HG03135 (cell line): ENCODE measurements at regions not wholly inside any gene's neighbourhood (a gene's known extent, or its start where the extent isn't known, plus 50 kb on each side); places are given as distances from the start of the nearest gene placed in this dataset.
"Not testable (repeated sequence)": the region's sequence is repeated elsewhere in the genome, so short reads cannot be mapped to it uniquely, and the experiment has no call there.

Experiments used
- ATAC-seq: cut with Tn5 transposase; IDR thresholded peaks from one replicate; pipeline ENCODE4 v1.9.1; 2021; ENCODE audit warnings: mild to moderate bottlenecking, moderate library complexity; ENCODE audit not compliant: unreplicated experiment

- no peak for ATAC-seq
Observed at GRCh38 chr3:104165866-104166265, 1200.8 kb upstream of the ALCAM start.

DNA sequence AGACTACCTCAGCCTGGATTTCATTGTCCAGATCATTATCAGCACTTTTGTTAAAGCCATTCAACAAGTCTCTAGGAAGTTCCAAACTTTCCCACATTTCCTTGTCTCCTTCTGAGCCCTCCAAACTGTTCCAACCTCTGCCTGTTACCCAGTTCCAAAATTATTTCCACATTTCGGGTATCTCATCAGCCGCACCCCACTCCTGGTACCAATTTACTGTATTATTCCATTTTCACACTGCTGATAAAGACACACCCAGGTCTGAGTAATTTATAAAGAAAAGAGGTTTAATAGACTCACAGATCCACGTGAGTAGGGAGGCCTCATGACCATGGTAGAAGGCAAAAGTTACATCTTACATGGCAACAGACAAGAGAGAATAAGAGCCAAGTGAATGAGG is 1198.3 kb upstream of the ALCAM start:
- no peak for ATAC-seq

DNA sequence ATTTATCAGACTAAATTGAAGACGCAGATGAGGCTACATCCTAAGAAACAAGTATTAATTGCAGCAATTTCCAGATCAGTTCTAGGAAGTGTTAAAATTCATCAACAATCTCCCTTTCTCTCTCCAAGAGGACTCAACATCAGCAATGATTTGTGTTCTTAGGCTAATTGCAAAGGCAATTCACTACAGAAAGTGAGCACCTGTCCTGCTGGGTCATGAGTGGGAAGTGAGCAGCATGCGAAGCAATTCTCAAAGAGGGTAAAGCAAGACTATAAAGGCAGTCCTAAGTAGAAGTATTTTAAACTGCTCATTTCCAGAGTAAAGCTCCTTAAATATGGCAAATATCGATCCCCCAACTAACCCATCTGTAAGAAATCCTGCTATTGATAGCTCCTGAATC is 1191.0 kb upstream of the ALCAM start:
- no peak for ATAC-seq

DNA sequence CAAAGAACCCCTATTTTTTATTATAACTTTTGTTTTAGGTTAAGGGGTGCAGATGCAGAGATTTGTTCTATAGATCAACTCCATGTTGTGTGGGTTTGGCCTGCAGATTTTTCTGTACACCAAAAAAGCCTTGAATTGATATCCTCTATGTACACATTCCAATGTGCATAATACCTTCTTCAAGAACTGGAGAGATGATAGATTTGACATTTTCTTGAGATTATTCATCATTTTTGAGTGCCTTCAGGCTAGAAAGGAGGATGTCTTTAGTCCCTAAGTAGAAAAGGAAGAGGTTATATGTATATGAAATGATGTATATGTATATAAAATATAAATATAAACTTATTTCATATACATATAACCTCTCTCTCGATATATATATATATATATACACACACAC is 1190.0 kb upstream of the ALCAM start:
- no peak for ATAC-seq

GRCh38 chr3:104178680-104179079 is 1188.0 kb upstream of the ALCAM start:
- no peak for ATAC-seq

GRCh38 chr3:104180906-104181305 is 1185.8 kb upstream of the ALCAM start:
- ATAC-seq, result no peak

GRCh38 chr3:104190681-104191080 is 1176.0 kb upstream of the ALCAM start:
- no peak for ATAC-seq

DNA sequence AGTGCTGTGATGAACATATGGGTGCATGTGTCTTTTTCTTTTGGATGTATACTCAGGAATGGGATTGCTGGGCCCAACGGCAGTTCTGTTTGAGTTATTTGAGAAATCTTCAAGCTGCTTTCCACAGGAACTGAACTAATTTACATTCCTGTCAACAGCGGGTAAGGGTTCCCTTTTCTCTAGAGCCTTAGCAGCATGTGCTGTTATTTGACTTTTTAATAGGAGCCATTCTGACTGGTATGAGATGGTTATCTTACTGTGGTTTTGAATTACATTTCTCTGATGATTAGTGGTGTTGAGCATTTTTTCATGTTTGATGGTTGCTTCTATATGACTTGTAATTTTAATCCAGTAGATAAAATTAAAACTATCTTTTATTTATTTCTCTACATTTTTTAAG is 1168.6 kb upstream of the ALCAM start:
- no peak for ATAC-seq

GRCh38 chr3:104206925-104207324 is 1159.8 kb upstream of the ALCAM start:
- ATAC-seq, result no peak

- no peak for ATAC-seq
Observed at GRCh38 chr3:104214277-104214676, 1152.4 kb upstream of the ALCAM start.

DNA sequence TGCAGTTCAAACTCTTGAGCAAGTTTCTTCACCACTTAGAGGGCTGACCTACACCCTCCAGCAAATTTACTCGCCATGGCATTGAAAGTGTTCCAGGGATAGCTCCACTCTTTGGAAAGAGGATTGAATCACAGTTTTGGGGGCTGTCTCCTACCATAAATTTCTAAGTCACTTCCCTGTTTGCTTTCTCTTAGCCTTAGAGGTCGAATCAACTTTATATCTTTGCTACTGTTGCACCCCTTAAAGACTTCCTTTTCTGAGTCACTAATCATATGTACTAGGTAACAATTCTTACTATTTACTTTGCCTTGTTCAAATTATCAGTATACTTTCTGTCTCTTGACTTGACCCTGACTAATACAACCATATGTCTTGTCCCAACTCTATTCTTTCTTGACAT is 1151.8 kb upstream of the ALCAM start:
- no peak for ATAC-seq

DNA sequence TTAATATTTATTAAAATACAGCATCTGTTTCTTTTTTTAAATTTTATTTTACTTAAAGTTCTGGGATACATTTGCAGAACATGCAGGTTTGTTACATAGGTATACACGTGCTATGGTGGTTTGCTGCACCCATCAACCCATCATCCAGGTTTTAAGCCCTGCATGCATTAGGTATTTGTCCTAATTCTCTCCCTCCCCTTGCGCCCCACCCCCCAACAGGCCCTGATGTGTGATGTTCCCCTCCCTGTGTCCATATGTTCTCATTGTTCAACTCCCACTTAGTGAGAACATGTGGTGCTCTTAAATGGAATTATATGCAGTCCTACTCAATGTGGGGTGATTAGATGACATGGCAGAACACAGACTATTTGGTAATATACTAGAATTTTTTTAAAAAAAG is 1147.7 kb upstream of the ALCAM start:
- not testable (repeated sequence) for ATAC-seq

DNA sequence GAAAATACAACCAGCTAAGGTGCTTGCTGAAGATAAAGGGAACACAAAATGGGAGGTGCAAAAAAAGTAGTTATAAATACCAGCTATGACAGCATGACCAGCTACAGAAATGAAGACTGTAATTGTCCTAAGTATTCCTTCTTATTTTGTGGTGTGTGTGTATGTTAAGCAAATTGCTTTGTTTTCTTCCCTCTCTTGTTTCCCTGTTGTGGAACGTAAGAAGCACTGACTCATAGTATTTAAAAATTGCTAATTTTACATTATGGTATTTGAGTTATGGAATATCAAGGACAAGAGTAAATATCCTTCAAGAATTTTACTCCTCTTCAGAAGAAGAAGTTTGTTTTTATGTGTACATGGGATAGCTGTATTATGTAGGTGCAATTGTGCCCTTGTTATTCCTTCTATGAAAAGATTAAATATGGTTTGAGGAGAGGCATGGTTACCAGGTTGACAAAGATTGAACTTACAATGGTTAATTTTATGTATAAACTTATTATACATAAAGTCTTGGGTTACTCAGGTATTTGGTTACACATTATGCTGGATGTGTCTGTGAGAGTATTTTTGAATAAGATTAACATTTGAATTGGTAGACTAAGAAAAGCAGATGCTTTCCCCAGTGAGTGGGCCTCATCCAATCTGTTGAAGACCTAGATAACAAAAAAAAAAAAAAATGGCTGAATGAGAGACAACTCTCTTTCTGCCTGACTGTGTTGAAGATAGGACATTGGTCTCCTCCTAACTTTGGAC is 1132.1 kb upstream of the ALCAM start:
- no peak for ATAC-seq

DNA sequence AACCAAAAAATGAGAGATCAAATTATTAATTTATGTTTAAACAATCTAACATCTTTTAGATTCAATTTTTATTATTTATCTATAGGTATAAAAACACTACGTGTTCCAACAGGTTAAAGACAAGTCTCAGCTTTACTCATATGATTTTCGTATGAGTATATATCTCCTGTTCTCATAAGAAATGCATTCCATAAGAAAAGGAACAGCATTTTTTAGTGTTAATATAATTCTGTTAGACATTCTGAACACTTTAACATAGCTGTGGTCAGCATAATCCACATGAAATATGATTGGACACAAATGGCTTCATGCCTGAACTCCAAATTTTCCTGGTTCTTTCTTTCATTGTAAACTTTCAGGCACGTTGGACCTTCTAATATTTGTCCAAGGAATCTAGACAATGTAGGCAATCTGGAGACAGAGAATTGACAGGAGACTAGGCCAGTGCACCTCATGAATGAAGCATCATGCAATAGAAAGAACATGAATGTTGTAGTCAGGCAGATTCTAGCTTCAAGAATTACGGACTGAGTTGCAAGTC is 1122.0 kb upstream of the ALCAM start:
- no peak for ATAC-seq

GRCh38 chr3:104245261-104245660 is 1121.4 kb upstream of the ALCAM start:
- ATAC-seq, result no peak

DNA sequence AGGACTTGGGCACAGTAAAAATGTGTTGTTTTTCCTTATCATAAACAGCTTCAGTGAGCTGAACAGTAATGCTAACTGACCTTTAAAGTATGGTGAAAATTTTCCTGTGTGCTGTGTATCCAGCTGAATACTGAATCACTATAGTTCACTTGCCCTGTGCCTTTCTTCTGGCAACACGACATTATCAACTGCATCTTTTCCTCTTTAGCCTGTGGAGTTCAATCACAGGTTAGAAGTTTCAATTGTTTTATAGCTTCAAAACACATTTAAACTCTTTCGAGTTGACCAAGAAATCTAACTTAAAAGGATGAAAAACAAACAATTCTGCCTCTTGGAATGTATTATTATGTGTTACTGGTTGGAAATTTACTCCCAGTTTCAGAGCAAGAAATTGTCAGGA is 1120.7 kb upstream of the ALCAM start:
- ATAC-seq, result no peak

DNA sequence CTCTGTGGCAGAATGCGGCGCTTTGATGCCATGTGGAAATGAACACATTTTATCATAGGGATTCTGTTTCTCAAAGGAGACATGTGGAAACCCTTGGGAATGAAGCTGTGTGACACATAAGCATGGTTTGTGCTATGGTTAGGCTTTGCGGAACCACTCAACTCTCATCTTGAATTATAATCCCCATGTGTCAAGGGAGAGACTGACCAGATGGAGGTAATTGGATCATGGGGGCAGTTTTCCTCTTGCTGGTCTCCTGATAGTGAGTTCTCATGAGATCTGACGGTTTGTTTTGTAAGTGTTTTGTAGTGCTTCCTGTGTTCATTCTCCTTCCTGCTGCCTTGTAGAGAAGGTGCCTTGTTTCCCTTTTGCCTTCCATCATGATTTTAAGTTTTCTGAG is 1109.2 kb upstream of the ALCAM start:
- ATAC-seq, result no peak

DNA sequence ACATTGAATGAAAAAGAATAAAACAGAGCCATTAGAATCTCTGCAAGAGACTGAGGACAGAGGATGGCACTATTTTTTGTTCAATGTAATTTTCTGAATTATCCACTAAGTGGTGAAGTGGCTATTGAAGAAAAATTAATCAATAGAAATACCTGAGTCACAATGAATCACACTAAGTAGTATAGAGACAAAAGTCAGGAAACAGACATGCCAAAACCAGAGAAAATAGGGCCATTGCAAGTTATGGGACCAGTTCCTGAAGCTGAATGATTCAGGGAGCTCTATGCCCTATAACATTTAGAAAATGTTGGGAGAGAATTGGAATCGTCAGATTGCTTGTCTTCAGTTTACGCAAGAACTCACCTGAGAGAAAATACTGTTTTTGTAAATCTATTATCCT is 1103.2 kb upstream of the ALCAM start:
- no peak for ATAC-seq

GRCh38 chr3:104266219-104266618 is 1100.5 kb upstream of the ALCAM start:
- ATAC-seq, result not testable (repeated sequence)

GRCh38 chr3:104269771-104270170 is 1096.9 kb upstream of the ALCAM start:
- no peak for ATAC-seq

DNA sequence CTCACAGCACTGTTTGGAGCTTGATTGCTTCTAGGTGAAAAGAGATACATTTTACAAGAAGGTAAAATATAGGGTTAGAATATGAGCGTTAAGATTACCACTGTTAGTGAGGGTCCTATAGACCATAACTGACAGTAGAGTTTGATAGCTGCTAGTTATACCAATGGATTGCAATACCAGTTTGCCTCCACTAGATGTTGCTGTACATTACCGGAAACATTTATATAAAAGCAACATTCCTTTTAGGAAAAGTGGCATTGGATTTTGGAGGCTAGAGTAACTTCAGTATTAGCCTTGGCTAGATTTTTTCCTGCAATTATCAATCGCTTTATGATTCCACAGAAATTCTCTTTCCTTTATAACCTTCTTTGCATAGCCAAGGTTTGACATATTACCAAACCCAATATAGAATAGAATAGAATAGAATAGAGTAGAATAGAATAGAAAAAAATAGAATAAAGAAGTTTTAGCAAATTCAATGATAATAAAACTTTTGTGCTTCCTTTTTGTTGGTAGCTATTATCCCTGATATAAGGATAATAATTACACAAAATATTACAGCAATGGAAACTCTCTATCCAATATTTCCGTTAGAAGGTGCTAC is 1093.6 kb upstream of the ALCAM start:
- no peak for ATAC-seq

DNA sequence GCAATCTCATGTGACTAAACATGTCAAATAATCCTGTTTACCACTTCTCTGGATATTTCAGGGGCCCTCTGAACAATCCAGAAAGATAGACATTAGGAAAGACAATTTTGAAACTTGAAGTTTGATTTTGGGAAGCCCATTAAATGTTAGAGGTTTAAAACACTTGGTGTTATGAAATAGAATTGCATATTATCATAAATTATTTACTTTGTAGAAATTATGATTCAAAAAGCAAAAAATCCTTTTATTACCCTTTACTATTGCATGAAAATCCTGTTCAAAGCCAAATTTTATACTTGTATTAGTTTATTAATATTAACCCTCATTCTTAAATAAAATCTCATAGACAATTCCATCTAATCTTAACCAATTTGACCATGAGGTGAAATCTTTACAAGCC is 1091.5 kb upstream of the ALCAM start:
- no peak for ATAC-seq

GRCh38 chr3:104279617-104280016 is 1087.1 kb upstream of the ALCAM start:
- ATAC-seq, result no peak
